HG02981 (cell line): ENCODE measurements at regions not wholly inside any gene's neighbourhood (a gene's known extent, or its start where the extent isn't known, plus 50 kb on each side); places are given as distances from the start of the nearest gene placed in this dataset.
"Not testable (repeated sequence)": the region's sequence is repeated elsewhere in the genome, so short reads cannot be mapped to it uniquely, and the experiment has no call there.

Source experiments
- ATAC-seq: cut with Tn5 transposase; IDR thresholded peaks from one replicate; pipeline ENCODE4 v1.9.1; 2021; ENCODE audit warnings: mild to moderate bottlenecking, moderate library complexity; ENCODE audit not compliant: unreplicated experiment

DNA sequence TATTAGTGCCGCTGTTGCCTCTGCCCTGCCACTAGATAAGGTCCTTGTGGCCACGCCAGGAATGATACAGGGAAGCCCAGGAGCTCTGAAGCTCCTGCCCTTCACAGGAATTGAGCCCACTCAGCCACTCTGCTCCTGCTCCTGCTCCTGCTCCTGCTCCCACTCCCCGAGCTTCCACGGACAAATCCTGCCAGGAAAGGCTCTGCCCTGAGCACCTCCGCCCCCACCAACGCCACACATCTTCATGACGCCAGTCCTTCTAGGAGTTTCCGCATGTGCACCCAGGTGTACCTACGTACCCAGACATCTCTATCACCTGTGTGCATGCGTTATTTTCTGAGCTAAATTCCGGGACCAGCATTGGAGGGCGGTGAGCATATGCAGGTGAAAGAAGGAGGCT lies 369.1 kb downstream of the C16orf95 start:
- no peak for ATAC-seq

DNA sequence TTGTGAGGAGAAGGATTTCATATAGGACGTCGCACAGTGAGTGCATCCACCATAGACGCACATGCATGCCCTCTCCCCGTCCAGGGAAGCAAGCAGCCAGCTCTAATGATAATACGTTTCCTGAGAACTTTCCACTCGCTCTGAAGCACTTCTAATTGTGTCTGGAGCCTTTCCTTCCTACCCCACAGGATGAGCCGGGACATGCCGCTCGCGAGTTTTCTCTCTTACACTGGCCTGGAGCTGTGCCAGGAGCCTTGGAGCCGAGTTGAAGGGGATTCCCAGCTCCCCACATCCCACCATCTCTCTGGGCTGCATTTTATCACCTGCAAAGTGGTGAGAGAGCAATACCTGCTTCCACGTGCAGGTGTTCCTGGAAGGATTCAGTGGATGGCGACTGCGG lies 368.1 kb downstream of the C16orf95 start:
- ATAC-seq, result no peak

DNA sequence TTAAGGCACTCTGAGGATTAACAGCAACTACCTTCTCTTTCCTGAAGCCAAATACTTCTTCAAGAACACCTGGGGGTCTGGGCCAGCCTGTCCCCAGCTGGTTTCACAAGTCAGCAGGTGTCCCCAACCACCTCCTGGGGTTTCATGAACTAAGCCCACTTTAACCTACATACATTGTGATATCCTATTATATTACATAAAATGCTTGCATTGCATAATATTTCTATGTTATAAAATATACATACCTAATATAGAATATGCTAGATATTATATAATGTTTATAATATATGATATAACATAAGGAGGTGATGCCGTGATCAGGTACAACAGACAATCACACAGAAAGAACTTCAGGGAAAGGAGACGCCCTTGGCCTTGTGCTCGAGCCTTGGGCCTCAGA lies 367.6 kb downstream of the C16orf95 start:
- no peak for ATAC-seq

DNA sequence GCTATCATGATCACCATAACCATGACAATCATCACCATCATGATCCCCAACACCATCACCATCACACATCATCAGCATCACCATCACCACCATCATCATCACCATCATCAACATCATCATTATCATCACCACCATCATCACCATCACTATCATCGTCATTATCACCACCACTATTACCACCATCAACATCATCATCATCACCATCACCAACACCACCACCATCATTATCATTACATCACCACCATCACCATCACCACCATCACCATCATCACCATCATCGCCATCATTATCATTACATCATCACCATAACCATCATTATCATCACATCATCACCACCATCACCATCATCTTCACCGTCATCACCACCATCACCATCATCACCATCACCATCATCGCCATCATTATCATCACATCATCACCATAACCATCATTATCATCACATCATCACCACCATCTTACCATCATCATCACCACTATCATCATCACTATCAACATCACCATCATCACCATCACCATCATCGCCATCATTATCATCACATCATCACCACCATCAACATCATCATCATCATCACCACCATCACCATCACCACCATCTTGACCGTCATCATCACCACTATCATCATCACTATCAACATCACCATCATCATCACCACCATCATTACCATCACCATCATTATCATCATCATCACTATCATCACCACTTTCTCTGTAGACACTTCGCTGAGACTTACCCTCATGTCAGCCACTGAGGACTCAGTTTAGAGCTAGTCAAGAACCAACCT lies 366.0 kb downstream of the C16orf95 start:
- no peak for ATAC-seq

DNA sequence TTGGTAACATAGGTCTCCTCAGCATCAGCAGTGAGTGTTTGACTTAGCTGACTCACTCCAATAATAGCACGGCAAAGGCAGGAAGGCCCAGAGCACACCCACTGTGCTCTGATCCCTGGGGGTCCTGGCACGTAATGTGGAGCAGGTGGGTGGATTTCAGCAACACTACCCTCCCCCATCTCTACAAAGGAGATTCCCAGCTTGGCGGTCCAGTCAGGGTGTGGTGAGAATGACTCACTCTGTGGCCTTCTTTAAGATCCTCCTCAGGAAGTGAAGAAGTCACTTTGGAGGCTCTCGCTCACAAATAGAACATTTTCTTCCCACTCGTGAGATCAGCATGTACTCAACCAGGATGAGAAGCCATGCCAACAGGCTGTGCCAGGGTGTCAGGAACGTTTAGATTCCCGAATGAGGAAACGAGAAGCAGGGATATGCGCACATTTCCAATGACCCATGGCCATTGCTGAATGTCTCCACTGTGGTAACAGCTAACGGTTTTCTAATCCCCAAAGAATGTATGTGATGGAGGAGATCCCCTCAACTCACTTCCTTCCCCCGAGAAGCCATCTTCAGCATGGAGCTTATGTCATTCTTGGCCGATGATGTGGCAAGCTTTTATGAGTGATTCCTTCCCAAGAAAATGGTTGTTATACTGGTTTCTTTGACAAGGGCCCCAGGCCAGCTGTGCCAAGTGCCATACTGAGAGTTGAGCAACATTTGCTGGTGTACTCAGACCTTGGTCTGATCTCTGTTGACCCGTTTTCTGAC lies 365.2 kb downstream of the C16orf95 start:
- ATAC-seq, result no peak

DNA sequence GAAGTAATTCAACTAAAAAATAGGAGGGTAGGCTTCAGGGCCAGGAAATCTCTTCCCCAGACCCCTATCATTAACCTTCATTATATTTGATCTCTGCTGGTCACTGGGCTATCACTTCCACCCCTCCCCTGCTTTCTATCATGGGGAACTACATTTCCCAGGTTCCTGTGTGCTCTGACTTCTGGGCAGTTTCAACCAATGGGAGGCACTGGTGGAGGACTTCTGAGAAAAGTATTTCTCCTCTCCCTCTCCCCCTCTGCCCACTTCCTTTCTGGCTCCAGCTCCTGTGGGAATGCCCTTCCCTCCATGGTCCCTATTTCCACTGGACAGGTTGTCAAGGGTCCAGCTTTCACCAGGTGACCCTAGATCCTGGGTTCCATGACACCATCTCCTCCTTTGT lies 364.4 kb downstream of the C16orf95 start:
- no peak for ATAC-seq

DNA sequence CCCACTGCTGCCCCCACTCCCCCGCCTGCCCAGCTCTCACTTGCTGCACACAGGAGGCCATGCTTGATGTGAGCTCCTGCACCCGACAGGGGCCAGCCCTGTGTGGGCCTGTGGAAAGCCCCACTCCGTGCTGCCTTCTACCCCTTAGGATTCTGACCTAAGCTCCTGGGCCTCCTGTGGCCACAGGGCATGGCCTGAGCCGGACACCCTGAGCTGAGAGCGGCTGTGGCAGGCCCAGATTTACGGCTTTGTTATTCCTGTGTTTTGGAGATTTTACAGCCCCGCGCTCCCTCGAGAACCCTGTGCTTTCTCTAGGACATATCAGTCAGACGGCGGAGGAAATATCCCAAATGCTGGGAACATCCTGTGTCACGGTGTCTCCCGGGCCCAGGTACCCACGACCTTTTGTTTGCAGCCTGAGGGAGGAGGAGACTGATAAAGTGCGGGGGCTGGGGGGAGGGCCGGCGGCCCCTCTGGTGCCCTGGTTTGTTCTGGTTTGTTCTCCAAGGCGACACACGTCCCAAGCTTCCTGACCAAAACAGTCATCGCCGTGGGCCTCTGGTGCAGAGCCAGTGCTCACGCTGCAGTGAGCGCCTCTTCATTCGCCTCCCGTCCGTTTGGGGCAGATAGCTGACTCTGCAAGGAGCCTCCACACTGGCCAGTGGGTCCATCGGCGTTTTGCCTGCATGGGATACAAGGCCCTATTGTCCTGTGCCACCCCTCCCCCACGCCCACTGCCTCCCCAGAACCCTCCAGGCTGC lies 363.4 kb downstream of the C16orf95 start:
- no peak for ATAC-seq

DNA sequence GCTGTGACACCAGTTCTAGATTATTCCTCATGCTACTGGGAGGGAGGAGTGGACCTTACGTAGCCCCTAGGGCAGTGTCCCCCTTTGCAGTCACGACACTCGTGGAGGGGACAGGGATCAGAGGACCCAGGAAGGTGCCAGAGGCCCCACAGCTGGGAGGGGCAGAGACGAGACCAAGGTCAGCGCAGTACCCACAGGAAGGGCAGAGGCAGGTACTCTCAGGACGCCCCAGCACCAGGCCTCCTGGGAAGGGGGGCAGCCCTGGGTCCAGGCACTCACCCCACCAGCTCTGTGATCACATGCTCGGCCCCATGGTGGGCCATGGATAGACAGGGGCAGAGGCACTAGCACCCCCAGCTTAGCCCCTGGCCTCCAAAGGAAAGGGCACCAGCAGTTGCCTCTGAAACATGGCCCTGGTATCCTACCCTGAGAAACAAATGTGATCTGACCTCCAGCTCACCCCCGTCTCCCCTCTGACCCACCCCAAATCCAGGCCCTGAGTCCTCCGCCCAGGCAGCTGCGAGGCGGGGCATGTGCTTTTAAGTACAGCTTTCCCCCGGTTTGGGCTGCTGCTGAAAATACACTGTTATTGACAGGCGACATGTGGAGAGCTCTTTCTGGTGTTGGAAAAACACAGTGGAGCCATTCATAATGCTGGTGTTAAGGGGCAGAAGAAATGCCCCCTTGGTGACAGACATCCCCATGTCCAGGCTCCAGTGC lies 361.9 kb downstream of the C16orf95 start:
- ATAC-seq, result no peak

DNA sequence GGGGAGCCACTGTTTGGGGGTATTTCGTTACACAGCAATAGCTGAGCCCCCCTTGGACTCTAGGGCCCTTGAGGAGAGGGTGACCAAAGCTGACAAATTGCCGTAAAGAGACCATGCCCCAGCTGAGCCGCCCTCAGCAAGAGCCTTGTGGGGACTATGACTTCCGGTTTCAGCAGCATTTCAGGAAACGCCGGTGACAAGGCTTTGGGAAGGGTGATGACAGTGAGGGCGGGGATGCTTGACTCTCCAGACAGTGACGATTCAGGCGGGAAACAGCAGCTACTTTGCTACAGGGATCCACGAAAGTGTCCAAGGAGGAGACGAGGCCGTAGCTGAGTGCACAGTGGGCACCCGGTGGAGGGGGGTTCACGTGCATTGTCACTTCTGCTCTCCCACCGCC lies 360.8 kb downstream of the C16orf95 start:
- no peak for ATAC-seq

DNA sequence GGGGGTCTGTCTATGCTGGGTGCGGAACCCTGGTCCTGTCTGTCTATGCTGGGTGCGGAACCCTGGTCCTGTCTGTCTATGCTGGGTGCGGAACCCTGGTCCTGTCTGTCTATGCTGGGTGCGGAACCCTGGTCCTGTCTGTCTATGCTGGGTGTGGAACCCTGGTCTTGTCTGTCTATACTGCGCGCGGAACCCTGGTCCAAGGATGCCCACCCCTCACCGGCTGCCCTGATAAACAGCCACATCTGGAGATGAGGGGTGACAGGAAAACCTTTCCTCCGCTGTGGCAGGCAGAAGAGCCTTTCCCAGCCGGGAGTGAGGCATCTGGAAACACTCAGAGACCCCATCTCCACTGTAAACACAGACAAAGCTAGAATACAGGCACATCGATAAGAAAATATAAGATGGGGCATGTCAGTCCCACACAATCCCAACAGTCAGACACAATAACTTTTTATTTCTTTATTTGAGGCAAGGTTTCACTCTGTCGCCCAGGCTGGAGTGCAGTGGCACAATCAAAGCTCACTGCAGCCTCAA lies 359.5 kb downstream of the C16orf95 start:
- not testable (repeated sequence) for ATAC-seq

DNA sequence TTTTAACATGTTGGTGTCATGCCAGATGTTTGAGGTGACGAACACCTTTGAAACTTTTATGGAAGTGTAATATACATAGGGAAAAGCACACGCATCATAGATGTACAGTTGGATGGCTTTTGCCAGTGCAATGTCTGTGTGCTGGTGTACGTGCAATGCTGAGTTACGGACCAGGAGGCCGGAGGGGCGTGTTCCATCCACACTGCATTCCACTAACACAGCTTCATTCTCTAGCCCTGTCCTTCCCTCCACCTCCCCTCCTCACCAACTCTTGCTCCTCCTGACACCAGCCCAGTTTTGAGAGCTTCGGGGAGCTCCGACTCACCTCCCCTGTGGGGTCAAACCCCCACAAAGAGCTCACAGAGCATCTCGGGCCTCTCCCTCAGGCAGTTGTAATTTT lies 358.8 kb downstream of the C16orf95 start:
- no peak for ATAC-seq

DNA sequence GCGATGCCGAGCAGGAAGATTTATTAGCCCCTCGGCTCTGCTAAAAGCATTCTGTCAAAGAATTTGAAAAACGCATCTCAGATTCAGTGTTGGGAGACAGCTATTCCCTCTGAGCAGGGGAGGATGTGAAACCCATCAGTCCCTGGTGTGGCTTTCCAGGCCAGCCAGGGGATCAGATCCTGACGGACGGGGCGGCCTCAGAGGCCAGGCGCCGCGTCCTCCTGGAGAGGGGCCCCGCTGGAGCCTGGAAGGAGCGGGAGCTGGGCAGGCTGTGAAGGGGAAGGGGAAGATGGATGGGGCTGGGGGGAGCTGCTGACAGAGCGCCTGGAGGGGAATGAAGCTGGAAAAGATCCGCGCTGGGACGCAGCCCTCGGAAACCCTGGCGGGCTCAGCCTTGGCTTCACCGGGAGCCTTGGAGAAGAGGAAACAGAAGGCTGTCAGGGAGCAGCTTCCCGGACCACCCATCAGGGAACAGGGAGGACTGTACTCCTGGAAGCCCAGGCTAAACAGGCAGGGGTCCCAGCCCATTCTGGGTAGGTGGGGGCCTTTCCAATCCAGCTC lies 358.0 kb downstream of the C16orf95 start:
- no peak for ATAC-seq

DNA sequence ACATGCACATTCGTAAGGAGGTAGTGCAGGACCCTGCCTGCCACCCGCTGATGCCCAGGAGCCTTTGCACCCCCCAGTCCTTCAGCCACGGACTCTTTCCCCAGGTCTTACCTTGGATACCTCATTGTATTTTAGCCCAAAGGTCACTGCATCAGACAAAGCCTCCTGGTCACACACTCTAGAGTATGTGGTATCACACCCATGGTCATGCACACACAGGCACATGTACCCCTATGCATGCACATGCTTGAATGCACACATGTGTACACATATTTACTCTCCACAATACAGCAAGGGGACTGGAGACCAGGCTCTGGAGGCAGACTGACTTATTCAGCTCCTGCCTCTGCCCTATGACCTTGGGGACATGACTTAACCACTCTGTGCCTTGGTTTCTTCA lies 357.5 kb downstream of the C16orf95 start:
- ATAC-seq, result no peak

DNA sequence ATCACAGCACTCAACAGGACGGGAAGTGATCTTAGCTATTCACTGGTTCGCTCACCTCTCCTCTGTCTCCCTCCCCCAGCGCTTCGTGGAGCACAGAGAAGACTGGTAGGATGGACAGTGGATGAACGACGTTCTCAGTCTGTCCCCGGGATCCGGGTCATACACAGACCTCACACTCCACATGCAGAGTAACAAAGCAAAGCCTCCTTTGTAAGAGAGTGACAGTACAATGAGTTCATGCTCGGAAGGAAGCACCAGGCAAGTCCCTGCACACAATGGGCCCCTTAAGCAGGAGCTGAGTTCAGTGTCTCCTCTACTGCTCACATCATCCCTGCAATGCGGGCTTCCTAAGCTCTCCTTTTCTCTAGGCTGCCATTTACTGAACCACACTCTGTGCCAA lies 356.9 kb downstream of the C16orf95 start:
- ATAC-seq, result no peak

DNA sequence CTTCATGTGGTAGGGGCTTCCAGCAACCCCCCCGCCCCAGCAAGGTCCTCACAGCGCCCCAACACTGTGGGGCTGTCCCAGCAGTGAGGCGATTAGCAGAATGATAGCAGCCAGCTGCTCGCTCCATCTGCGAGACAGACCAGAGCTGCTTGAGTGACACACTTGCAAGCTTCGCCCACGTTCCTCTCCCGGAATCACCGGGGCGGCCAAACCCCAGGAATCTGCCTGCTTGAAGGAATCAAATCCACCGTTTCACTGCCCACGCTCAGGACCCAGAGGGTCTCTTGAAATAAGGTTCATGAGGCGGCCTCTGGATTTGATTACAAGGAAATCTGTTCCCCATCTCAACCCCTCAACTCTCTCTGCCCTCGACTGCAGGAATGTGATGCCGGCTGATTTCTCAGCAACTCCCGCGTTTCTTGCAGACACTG lies 356.0 kb downstream of the C16orf95 start:
- ATAC-seq, result no peak

DNA sequence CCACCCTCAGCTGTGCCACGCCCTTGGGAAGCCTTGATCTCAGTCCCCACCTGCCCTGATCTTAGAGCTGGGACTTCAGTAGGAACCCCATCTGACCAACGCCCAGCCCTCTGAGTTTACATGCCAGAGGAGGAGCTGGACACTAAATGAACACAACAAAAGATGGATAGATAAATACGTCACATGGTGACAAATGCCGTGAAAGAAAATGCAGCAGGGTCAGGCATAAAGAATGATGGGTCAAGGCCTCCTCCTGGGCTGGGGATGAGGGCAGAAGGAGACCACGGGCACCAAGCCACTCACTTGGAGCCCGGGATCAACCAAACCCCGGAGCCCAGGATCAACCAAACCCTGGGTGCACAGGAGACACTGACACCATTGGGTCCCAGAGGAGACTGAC lies 354.9 kb downstream of the C16orf95 start:
- no peak for ATAC-seq

DNA sequence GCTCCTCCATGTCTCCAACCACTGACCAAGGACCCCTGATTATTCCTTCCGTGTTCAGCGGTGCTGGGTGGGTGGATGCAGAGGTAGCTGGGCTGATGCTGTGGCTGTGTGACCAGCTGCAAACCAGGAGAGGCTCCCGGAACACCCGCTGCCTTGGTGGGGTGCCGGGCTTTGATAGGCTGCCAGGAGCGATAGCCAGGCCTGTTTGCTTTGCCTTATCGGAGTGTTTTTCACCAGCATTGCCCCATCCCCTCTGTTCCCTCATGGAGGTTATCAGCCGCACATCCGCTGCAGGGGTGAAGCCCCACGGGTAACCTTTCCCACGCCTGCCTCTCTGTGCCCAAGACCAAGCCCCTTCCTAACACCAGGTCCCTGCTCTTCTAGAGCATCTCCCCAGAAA lies 354.3 kb downstream of the C16orf95 start:
- ATAC-seq, result no peak

DNA sequence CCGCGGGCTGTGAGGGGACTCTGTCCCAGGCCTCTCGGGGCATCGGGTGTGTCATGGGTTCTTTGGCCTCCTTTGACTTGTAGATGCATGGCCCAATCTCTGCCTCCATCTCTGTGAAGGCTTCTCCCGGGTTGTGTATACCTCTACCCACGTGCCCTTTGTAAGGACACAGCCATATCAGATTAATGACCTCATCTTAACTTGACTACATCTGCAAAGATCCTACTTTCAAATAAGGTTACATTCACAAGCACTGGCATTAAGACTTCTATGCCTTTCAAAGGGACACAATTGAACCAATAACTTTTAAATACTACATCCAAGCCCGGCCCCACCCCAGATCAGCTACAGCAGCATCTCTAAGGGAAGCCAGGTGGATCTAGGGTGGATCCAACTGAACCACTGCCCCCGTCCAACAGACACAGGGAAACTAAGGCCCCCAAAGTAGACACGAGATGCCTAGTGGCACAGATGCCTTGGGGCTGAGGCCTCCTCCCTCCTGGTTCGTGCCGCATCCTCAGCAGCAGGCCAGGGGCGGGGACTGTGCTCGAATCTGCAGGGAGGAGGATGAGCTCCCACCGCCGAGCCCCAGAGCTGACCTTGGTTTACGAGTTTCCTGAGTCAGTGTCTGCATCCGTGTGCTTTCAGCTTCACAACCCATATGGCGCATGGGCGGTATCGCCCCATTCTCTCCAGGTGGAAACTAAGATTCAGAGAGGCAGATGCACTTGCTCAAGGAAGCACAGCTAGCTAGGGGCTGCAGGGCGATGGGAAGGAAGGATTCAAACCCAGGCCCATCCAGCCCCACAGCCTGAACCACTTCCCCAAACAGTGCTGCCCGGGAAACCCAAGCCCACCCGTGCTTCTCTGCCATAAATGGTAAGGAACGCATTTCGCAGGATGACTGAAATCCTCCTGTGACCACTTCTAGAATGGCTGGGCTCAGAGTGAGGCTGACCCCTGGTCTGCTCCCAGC lies 353.3 kb downstream of the C16orf95 start:
- ATAC-seq, result no peak

DNA sequence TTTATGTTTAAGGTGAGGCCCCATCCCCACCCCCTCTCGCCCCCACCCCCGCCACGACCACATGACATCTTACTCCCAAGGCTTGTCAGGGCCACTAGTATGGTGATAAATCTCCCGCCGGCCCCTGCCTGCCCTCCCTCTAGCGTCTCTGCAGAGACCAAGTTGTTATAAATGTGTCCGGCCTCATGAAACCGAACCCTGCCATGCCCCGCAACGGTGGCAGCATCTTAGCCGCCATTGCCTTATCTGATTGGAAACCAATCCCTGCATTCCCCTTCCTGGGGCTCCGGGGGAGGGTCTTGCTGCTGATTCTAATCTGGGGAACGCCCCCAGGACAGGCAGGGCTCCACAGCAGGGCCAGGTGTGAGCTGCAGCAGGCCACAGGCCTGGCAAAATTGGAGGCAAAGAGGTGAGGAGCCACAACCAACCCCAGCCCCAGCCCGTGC lies 352.4 kb downstream of the C16orf95 start:
- ATAC-seq, result no peak
